Mucosa of rectum (tissue), 2 donors: ENCODE measurements at regions not wholly inside any gene's neighbourhood (a gene's known extent, or its start where the extent isn't known, plus 50 kb on each side); places are given as distances from the start of the nearest gene placed in this dataset.
"Not testable (repeated sequence)": the region's sequence is repeated elsewhere in the genome, so short reads cannot be mapped to it uniquely, and the experiment has no call there.

ENCODE experiments used
- H3K27ac ChIP-seq, 2 donors: one replicate each; pipeline ENCODE4 v1.7.0; 2013; ENCODE audit warnings: inconsistent platforms in 2 of 2, low read depth in 2 of 2, low read length in 2 of 2
- H3K27me3 ChIP-seq, 2 donors: one replicate each; pipeline ENCODE4 v1.7.0; 2013; ENCODE audit warnings: low read length in 2 of 2; ENCODE audit not compliant: control insufficient read depth in 2 of 2, insufficient read depth in 2 of 2
- H3K36me3 ChIP-seq, 2 donors: one replicate each; pipeline ENCODE4 v1.7.0; 2013; ENCODE audit warnings: low read length in 2 of 2; ENCODE audit not compliant: control insufficient read depth in 2 of 2, insufficient read depth in 2 of 2
- H3K4me1 ChIP-seq, 2 donors: one replicate each; pipeline ENCODE4 v1.7.0; 2013; ENCODE audit warnings: low read length in 2 of 2, mild to moderate bottlenecking in 1 of 2; ENCODE audit not compliant: control insufficient read depth in 2 of 2, insufficient read depth in 2 of 2
- H3K4me3 ChIP-seq, 2 donors: one replicate each; pipeline ENCODE4 v1.7.0; 2013; ENCODE audit warnings: low read length in 2 of 2
- H3K9ac ChIP-seq, 2 donors: one replicate each; pipeline ENCODE4 v1.7.0; 2013; ENCODE audit warnings: low read length in 2 of 2, low read depth in 1 of 2, mild to moderate bottlenecking in 1 of 2
- H3K9me3 ChIP-seq, 2 donors: one replicate each; pipeline ENCODE4 v1.7.0; 2013; ENCODE audit warnings: low read length in 2 of 2; ENCODE audit not compliant: control insufficient read depth in 2 of 2
- donor health status: healthy.
- donor health status: Normal muscosa, but diverticular disease.

DNA sequence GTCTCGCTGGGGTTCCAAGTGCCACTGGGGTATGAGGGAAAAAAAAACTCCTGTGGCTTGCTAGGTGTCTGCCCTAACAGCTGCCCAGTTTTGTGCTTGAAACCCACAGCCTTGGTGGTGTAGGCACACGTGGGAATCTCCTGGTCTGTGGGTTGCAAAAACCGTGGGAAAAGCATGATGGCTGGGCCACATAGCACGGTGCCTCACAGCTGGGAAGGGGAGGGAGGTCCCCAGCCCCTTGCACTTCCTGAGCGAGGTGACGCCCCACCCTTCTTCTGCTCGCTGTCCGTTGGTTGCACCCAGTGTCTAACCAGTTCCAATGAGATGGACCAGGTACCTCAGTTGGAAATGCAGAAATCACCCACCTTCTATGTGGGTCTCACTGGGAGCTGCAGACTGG is 144.3 kb downstream of the KBTBD8 start:
- Histone ChIP-seq H3K36me3 (no peaks in the 10 kb centered on the region), H3K9me3 (no peaks in the 10 kb centered on the region), H3K9ac (no peak overlapping the region), H3K4me1 (no peaks in the 10 kb centered on the region), H3K27me3 (no peaks in the 10 kb centered on the region), H3K27ac (no peak overlapping the region), H3K4me3 (no peak overlapping the region)

DNA sequence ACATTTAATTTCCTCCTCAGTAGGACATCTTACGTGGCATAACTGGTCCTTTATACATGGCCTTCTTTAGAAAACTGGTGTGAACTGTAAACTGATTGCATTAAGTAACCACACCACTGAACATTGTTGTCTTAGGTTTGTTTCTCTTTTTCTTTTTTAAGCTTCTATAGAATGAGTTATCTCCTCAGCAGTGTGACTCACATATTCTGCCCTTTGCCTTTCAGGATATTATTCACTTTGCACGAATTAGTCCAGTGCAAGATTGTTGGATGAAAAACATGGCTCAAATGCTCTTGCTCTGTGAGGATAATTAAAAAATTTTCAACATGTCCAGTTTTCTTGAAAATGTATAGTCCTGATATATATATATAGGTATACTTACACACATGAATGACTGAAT is 147.6 kb downstream of the KBTBD8 start:
- no peaks in the 10 kb centered on the region for H3K4me1 ChIP-seq
- no peak overlapping the region for H3K27ac ChIP-seq
- H3K36me3 ChIP-seq: no peaks in the 10 kb centered on the region
- H3K9me3 ChIP-seq: no peaks in the 10 kb centered on the region
- no peak overlapping the region for H3K9ac ChIP-seq
- H3K27me3 ChIP-seq: no peaks in the 10 kb centered on the region
- no peak overlapping the region for H3K4me3 ChIP-seq

DNA sequence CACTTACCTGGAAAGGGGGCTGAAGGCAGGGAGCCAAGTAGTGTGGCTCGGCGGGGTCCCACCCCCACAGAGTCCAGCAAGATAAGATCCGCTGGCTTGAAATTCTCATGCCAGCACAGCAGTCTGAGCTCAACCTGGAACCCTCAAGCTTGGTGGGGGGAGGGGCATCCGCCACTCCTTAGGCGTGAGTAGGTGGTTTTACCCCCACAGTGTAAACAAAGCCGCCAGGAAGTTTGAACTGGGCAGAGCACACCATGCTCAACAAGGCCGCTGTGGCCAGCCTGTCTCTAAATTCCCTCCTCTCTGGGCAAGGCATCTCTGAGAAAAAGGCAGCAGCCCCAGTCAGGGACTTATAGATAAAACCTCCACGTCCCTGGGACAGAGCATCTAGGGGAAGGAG is 156.3 kb downstream of the KBTBD8 start:
- no peaks in the 10 kb centered on the region for H3K4me1 ChIP-seq
- H3K36me3 ChIP-seq: no peaks in the 10 kb centered on the region
- H3K9me3 ChIP-seq: no peaks in the 10 kb centered on the region
- no peak overlapping the region for H3K27ac ChIP-seq
- H3K9ac ChIP-seq: no peak overlapping the region
- H3K4me3 ChIP-seq: no peak overlapping the region
- H3K27me3 ChIP-seq: no peaks in the 10 kb centered on the region

DNA sequence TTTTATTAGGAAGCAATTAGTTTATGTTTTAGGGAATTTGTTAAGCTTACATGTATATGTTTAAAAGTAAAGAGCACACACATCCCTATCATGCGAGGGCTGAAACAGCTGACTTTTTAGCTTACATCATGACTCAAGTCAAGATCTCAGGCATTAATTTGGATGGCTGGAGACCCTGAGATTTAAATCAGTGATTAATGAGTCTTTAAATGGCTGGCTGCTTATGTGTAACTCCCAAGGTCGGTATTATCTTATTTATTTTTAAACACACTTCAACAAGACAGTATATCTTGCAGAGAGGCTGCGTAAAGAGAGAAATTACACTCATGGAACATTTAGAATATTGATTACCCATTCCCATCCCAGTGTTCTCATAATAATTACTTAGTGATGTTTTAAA is 169.4 kb downstream of the KBTBD8 start:
- no peaks in the 10 kb centered on the region for H3K4me1 ChIP-seq
- no peak overlapping the region for H3K4me3 ChIP-seq
- H3K9me3 ChIP-seq: no peaks in the 10 kb centered on the region
- H3K36me3 ChIP-seq: no peaks in the 10 kb centered on the region
- no peak overlapping the region for H3K9ac ChIP-seq
- H3K27me3 ChIP-seq: no peaks in the 10 kb centered on the region
- H3K27ac ChIP-seq: no peak overlapping the region

DNA sequence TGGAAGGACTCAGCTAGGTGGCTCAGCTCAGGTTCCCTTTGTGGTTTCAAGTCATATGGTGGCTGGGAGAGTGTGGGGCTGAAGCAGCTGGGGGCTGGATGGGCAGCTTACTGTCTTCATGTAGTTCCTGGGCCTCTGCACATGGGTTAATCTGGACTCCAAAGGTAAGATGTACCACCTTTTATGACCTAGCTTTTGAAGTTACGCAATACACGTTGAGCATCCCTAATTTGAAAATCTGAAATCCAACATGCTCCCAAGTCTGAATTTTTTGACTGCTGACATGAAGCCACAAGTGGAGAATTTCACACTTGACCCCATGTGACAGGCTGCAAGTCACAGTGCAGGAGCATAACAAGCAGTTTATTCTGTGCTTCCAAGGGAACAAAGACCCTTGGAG is 173.7 kb downstream of the KBTBD8 start:
- peaks cover 2% of the 10 kb centered on the region in 2 donors for H3K9me3 ChIP-seq
- H3K27me3 ChIP-seq: no peaks in the 10 kb centered on the region
- no peaks in the 10 kb centered on the region for H3K4me1 ChIP-seq
- H3K9ac ChIP-seq: no peak overlapping the region
- H3K27ac ChIP-seq: no peak overlapping the region
- no peaks in the 10 kb centered on the region for H3K36me3 ChIP-seq
- H3K4me3 ChIP-seq: no peak overlapping the region

DNA sequence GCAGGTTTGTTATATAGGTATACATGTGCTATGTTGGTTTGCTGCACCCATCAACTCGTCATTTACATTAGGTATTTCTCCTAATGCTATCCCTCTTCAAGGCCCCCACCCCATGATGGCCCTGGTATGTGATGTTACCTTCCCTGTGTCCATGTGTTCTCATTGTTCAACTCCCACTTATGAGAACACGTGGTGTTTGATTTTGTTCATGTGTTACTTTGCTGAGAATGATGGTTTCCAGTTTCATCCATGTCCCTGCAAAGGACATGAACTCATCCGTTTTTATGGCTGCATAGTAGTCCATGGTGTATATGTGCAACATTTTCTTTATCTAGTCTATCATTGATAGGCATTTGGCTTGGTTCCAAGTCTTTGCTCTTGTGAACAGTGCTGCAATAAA is 175.0 kb downstream of the KBTBD8 start:
- not testable (repeated sequence) for H3K4me3 ChIP-seq, H3K4me1 ChIP-seq, H3K27me3 ChIP-seq, H3K36me3 ChIP-seq, H3K27ac ChIP-seq, H3K9me3 ChIP-seq, H3K9ac ChIP-seq

DNA sequence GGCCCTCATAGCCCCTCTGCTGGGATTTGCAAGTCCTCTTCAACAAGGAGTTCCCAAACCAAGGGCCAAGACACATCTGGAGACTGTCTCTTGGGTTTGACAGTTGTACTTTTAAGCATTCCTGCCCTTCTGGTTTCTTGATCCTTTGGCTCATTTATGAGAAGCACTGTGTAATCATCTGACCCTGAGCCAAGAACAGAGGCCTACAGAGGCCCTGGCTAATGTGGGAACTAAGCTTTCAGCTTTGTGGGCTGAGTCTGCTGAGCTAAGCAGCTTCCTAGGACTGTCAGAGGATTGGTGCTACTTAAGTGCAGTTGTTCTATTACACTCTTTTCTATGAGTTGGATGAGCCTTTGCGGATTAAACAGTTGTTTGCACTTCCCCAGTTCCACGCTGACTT is 178.3 kb downstream of the KBTBD8 start:
- Histone ChIP-seq H3K4me3 (no peak overlapping the region), H3K27me3 (no peaks in the 10 kb centered on the region), H3K9ac (no peak overlapping the region), H3K36me3 (no peaks in the 10 kb centered on the region), H3K9me3 (peaks cover 2% of the 10 kb centered on the region in 2 donors), H3K27ac (no peak overlapping the region), H3K4me1 (no peaks in the 10 kb centered on the region)

DNA sequence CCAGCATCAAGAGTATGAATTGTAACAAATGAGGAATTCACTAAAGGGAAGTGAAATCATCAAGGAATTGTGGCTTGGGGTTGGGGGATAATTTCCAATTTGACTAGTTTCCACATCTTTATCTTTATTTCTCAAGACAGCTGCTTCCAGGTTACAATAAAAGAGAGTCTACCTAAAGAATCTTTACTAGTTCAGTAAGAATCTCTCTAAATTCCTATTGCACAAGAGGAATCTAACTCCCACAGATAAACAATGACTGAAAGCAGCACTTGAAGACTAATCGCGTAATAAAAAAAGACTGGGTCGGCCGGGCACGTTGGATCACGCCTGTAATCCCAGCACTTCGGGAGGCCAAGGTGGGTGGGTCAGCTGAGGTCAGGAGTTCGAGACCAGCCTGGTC is 194.4 kb downstream of the KBTBD8 start:
- H3K4me1 ChIP-seq: no peaks in the 10 kb centered on the region
- no peak overlapping the region for H3K4me3 ChIP-seq
- H3K9me3 ChIP-seq: no peaks in the 10 kb centered on the region
- no peaks in the 10 kb centered on the region for H3K36me3 ChIP-seq
- H3K27me3 ChIP-seq: no peaks in the 10 kb centered on the region
- H3K27ac ChIP-seq: no peak overlapping the region
- H3K9ac ChIP-seq: no peak overlapping the region

DNA sequence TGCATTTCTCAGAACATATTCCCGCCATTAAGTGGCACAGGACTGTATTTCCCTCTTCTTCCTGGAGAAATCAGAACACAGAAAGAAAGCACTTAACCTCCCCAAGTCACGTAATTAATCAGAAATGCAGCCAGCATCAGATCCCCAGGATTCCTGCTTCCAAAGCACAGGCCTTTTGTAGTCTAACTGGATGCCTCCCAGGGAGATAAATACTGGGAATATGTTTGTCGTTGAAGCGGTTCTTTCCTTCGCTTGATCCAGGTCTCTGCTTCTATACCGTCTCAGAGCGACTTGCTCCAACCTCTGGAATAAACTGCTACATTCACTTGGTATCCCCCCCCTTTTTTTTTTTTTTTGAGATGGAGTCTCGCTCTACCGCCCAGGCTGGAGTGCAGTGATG is 198.6 kb downstream of the KBTBD8 start:
- no peaks in the 10 kb centered on the region for H3K27me3 ChIP-seq
- H3K4me1 ChIP-seq: no peaks in the 10 kb centered on the region
- H3K9ac ChIP-seq: no peak overlapping the region
- H3K4me3 ChIP-seq: no peak overlapping the region
- H3K36me3 ChIP-seq: no peaks in the 10 kb centered on the region
- no peak overlapping the region for H3K27ac ChIP-seq
- no peaks in the 10 kb centered on the region for H3K9me3 ChIP-seq

DNA sequence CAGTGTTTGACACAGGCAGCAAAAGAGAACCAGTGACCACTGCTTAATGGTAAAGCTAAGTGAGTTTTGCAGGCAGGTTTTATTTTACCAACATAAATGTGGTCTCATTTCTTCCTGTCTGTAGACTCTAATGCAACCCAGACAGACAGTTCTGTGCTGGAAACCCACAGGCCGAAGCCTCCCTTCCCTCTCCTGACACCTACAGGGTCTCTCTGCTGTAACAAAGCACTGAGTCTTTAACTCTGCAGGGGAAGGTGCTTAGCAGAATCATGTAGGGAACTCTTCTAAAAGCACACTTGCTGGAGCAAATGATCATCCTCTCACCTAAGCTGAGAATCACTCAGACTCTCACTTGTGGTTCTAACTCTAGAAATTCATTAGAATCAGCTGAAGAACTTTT is 200.3 kb downstream of the KBTBD8 start:
- Histone ChIP-seq H3K4me1 (no peaks in the 10 kb centered on the region), H3K9me3 (no peaks in the 10 kb centered on the region), H3K9ac (no peak overlapping the region), H3K27me3 (no peaks in the 10 kb centered on the region), H3K27ac (no peak overlapping the region), H3K36me3 (no peaks in the 10 kb centered on the region), H3K4me3 (no peak overlapping the region)

DNA sequence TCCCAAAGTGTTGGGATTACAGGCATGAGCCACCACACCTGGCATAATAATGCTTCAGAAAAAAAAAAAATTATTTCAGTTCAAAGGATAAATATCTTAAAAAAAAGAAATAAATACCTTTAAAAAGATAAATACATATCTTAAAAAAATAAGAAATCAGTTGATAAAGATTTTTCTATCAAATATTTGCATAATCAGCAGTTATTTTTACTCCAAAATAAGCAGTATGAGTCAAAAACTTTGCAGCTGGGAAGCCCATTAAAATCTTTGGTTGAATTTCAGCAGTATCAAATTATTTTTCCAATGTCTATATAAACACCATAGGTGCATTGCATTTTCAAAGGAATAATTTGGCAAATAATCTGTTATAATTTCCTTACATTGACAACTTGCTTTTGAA is 202.5 kb downstream of the KBTBD8 start:
- Histone ChIP-seq H3K36me3 (no peaks in the 10 kb centered on the region), H3K4me1 (no peaks in the 10 kb centered on the region), H3K9ac (no peak overlapping the region), H3K27me3 (no peaks in the 10 kb centered on the region), H3K4me3 (no peak overlapping the region), H3K27ac (no peak overlapping the region), H3K9me3 (no peaks in the 10 kb centered on the region)
